HUES6 (cell line): ENCODE measurements at regions not wholly inside any gene's neighbourhood (a gene's known extent, or its start where the extent isn't known, plus 50 kb on each side); places are given as distances from the start of the nearest gene placed in this dataset.

ENCODE experiments used
- H3K27ac ChIP-seq: 2 replicates; pipeline ENCODE4 v1.7.0; 2013; ENCODE audit warnings: low read depth, mild to moderate bottlenecking, low read length, inconsistent platforms
- H3K27me3 ChIP-seq: 2 replicates; pipeline ENCODE4 v1.6.1; 2013; ENCODE audit warnings: low read length; ENCODE audit not compliant: control insufficient read depth, insufficient read depth
- H3K36me3 ChIP-seq: 2 replicates; pipeline ENCODE4 v1.6.1; 2013; ENCODE audit warnings: low read length; ENCODE audit not compliant: control insufficient read depth, insufficient read depth
- H3K4me1 ChIP-seq: 2 replicates; pipeline ENCODE4 v1.6.1; 2013; ENCODE audit warnings: low read length; ENCODE audit not compliant: control insufficient read depth, insufficient read depth
- H3K4me3 ChIP-seq: 2 replicates; pipeline ENCODE4 v1.5.1; 2013; ENCODE audit warnings: low read depth, low read length
- H3K9ac ChIP-seq: one replicate; pipeline ENCODE4 v1.6.1; 2013; ENCODE audit warnings: mild to moderate bottlenecking, low read length
- H3K9me3 ChIP-seq: 2 replicates; pipeline ENCODE4 v1.6.1; 2013; ENCODE audit warnings: low read depth, low read length; ENCODE audit not compliant: control insufficient read depth, insufficient read depth

- Histone ChIP-seq H3K27ac (peak overlapping the region; percentile 63), H3K36me3 (no peaks in the 10 kb centered on the region), H3K27me3 (peaks cover 3% of the 10 kb centered on the region; the same call in 1 of the 2 replicates), H3K9ac (peak overlapping the region; percentile 31), H3K9me3 (peaks cover 17% of the 10 kb centered on the region), H3K4me1 (peaks cover 40% of the 10 kb centered on the region), H3K4me3 (no peak overlapping the region; the same call in 1 of the 2 replicates)
Measured at GRCh38 chrX:17206584-17206983, 168.4 kb upstream of the NHS start.

DNA sequence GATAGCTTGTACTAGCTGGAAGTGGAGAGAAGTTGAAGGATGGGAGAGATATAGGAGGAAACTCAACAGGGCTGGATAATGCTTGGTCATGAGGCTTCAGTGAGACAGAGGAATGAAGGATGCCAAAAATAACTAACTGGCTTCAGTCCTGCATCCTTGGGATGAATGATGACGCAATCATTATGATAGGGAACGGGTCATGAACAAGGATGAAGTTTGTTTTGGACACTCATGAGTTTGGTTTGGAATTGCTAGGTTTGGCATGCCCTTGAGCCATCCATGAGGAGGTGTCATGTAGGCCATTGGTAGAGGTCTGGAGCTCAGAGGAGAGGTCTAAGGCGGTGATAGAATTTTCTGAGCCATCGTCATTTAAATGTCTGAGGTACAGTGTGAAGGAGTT is 160.0 kb upstream of the NHS start:
- Histone ChIP-seq H3K27me3 (peaks cover 16% of the 10 kb centered on the region; the same call in 1 of the 2 replicates), H3K36me3 (no peaks in the 10 kb centered on the region), H3K4me1 (no peaks in the 10 kb centered on the region)

GRCh38 chrX:17226736-17227135 is 148.3 kb upstream of the NHS start:
- peak overlapping the region; percentile 85 for H3K27ac ChIP-seq
- H3K9me3 ChIP-seq: peaks cover 11% of the 10 kb centered on the region; the same call in 1 of the 2 replicates

More for the DNA sequence above, 160.0 kb upstream of the NHS start:
- Histone ChIP-seq H3K9me3 (peaks cover 34% of the 10 kb centered on the region), H3K27ac (no peak overlapping the region), H3K9ac (no peak overlapping the region), H3K4me3 (no peak overlapping the region)

GRCh38 chrX:17237146-17237545 is 137.9 kb upstream of the NHS start:
- Histone ChIP-seq H3K27ac (no peak overlapping the region), H3K4me1 (no peaks in the 10 kb centered on the region), H3K4me3 (no peak overlapping the region), H3K9me3 (peaks cover 3% of the 10 kb centered on the region; the same call in 1 of the 2 replicates), H3K9ac (no peak overlapping the region), H3K27me3 (peaks cover 24% of the 10 kb centered on the region; the same call in 1 of the 2 replicates), H3K36me3 (no peaks in the 10 kb centered on the region)

More at GRCh38 chrX:17226736-17227135, 148.3 kb upstream of the NHS start:
- H3K27me3 ChIP-seq: peaks cover 3% of the 10 kb centered on the region; the same call in 1 of the 2 replicates
- H3K4me3 ChIP-seq: no peak overlapping the region
- H3K4me1 ChIP-seq: peaks cover 14% of the 10 kb centered on the region
- no peaks in the 10 kb centered on the region for H3K36me3 ChIP-seq
- no peak overlapping the region for H3K9ac ChIP-seq

- H3K9me3 ChIP-seq: peaks cover 6% of the 10 kb centered on the region; the same call in 1 of the 2 replicates
- no peaks in the 10 kb centered on the region for H3K36me3 ChIP-seq
- H3K4me3 ChIP-seq: no peak overlapping the region
- no peak overlapping the region for H3K9ac ChIP-seq
- no peaks in the 10 kb centered on the region for H3K4me1 ChIP-seq
- no peak overlapping the region for H3K27ac ChIP-seq
- peaks cover 24% of the 10 kb centered on the region; the same call in 1 of the 2 replicates for H3K27me3 ChIP-seq
Measured at GRCh38 chrX:17242470-17242869, 132.5 kb upstream of the NHS start.

DNA sequence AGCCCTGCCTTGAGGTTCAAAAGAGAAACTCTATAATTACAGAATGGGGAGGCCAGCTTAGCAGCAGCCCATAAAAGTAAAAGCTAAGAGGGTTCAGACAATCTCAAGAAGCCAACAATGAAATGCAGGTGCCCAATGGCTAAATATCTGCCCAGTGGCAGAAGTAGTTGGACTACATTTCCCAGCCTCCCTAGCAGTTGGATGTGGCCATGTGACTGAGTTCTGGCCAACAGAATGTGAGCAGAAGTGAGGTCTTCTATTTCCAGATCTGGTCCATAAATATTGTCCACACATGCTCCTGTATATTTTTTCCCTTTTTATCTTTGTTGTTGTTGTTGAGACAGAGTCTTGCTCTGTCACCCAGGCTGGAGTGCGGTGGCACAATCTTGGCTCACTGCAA is 127.9 kb upstream of the NHS start:
- Histone ChIP-seq H3K4me1 (no peaks in the 10 kb centered on the region), H3K9me3 (peaks cover 3% of the 10 kb centered on the region; the same call in 1 of the 2 replicates), H3K9ac (no peak overlapping the region), H3K27me3 (peaks cover 14% of the 10 kb centered on the region; the same call in 1 of the 2 replicates), H3K4me3 (no peak overlapping the region), H3K36me3 (no peaks in the 10 kb centered on the region), H3K27ac (no peak overlapping the region)

- Histone ChIP-seq H3K4me1 (no peaks in the 10 kb centered on the region), H3K9me3 (peaks cover 22% of the 10 kb centered on the region), H3K36me3 (no peaks in the 10 kb centered on the region), H3K9ac (no peak overlapping the region), H3K4me3 (no peak overlapping the region), H3K27ac (no peak overlapping the region), H3K27me3 (peaks cover 5% of the 10 kb centered on the region; the same call in 1 of the 2 replicates)
Measured at GRCh38 chrX:17262123-17262522, 112.9 kb upstream of the NHS start.

DNA sequence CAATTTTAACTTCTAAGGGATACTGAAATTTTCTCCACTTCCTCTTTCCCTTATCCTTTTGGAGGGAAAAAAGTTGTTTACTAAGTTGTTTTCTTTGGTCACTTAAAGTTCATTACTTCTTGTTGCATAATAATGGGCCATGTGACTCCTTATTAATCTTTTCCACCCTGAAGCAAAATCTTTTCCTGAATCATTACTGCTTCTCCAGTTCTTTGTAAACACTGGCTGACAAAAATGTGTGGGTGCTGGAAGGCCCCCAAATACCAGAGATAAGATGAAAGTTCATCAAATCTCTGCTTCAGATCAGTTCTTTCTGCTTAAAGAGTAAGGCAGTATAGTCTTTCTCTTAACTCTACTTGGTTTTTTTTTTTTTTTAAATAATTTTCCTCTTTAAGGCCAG is 108.9 kb upstream of the NHS start:
- H3K4me3 ChIP-seq: no peak overlapping the region
- no peak overlapping the region for H3K9ac ChIP-seq
- no peak overlapping the region for H3K27ac ChIP-seq
- H3K4me1 ChIP-seq: no peaks in the 10 kb centered on the region
- peaks cover 22% of the 10 kb centered on the region for H3K9me3 ChIP-seq
- no peaks in the 10 kb centered on the region for H3K36me3 ChIP-seq
- H3K27me3 ChIP-seq: peaks cover 5% of the 10 kb centered on the region; the same call in 1 of the 2 replicates

DNA sequence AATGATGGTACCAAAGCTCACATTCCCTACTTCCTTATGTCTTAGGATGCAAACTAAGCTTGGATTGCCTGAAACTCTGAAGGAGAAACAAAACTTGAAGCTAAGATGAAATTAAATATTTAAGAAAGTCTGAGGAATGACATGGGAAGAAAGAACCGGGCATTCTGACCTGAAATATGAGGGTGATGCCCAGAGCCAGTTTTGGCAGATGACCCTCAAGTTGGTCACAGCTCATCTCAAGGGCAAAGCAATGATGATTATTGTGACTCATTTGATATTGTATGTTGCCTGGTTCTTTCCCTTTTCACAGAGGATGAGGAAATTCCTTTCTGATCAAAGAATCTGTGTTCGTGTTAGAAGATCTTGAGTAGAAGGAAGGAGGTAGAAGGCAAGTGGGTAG is 96.0 kb upstream of the NHS start:
- H3K27me3 ChIP-seq: peaks cover 15% of the 10 kb centered on the region; the same call in 1 of the 2 replicates
- H3K9ac ChIP-seq: no peak overlapping the region
- no peak overlapping the region for H3K27ac ChIP-seq
- H3K36me3 ChIP-seq: no peaks in the 10 kb centered on the region
- H3K9me3 ChIP-seq: peaks cover 21% of the 10 kb centered on the region
- H3K4me3 ChIP-seq: no peak overlapping the region
- H3K4me1 ChIP-seq: no peaks in the 10 kb centered on the region

DNA sequence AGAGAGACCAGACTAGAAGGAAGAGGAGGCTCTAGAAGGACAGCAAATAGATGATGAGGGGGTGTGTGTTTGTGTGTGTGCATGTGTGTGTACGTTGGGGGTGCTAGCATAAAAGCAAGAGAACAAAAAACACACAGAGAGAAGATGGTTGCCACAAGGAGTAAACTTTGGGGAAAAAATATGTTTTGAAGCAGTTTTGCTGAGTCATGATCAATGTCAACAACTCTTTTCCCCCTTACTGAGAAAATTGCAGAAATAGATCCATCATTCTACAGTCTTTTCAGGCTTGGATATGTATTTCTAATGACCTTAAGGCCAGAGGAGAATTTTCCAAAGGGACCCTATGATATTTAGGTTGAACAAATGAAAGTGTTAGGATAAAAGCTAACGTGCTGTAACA is 89.0 kb upstream of the NHS start:
- no peak overlapping the region for H3K27ac ChIP-seq
- H3K36me3 ChIP-seq: no peaks in the 10 kb centered on the region
- peaks cover 6% of the 10 kb centered on the region; the same call in 1 of the 2 replicates for H3K9me3 ChIP-seq
- H3K9ac ChIP-seq: no peak overlapping the region
- H3K4me1 ChIP-seq: no peaks in the 10 kb centered on the region
- no peak overlapping the region for H3K4me3 ChIP-seq
- peaks cover 20% of the 10 kb centered on the region; the same call in 1 of the 2 replicates for H3K27me3 ChIP-seq

GRCh38 chrX:17291171-17291900 is 83.7 kb upstream of the NHS start:
- Histone ChIP-seq H3K27me3 (peaks cover 11% of the 10 kb centered on the region; the same call in 1 of the 2 replicates), H3K4me1 (peaks cover 16% of the 10 kb centered on the region), H3K9me3 (peaks cover 6% of the 10 kb centered on the region; the same call in 1 of the 2 replicates), H3K9ac (no peak overlapping the region), H3K27ac (no peak overlapping the region), H3K36me3 (no peaks in the 10 kb centered on the region), H3K4me3 (no peak overlapping the region)
